GM23338 (cell line): ENCODE measurements at regions not wholly inside any gene's neighbourhood (a gene's known extent, or its start where the extent isn't known, plus 50 kb on each side); places are given as distances from the start of the nearest gene placed in this dataset.

Experiments used
- CREB1 ChIP-seq: fragments of 250-450 bp; sonication (Bioruptor Pico); IDR thresholded peaks from 2 replicates; pipeline ENCODE4 v1.5.0; 2020; ENCODE audit warnings: low read depth, mild to moderate bottlenecking, moderate library complexity
- EZH2 ChIP-seq: fragments of 200-600 bp; sonication (generic); IDR thresholded peaks from one replicate; pipeline ENCODE4 v1.8.0; 2017; ENCODE audit warnings: antibody characterized with exemption, mild to moderate bottlenecking, low read depth; ENCODE audit not compliant: unreplicated experiment
- EZH2phosphoT487 ChIP-seq: fragments of 200-600 bp; sonication (generic); IDR thresholded peaks from one replicate; pipeline ENCODE4 v1.8.1; 2018; ENCODE audit warnings: antibody characterized with exemption; ENCODE audit not compliant: unreplicated experiment
- POLR2AphosphoS5 ChIP-seq: IDR thresholded peaks from 2 replicates; pipeline ENCODE4 v1.6.1; 2016; ENCODE audit warnings: antibody characterized with exemption, low read depth
- STAT1 ChIP-seq: IDR thresholded peaks from one replicate; pipeline ENCODE4 v1.6.1; 2016; ENCODE audit warnings: antibody characterized with exemption; ENCODE audit not compliant: unreplicated experiment
- TF ChIP-seq, protein P1 (sequence below), 2 experiments: fragments of 200-600 bp in 1 of 2; sonication (generic) in 1 of 2; conservative IDR thresholded peaks; 2 replicates each; pipeline versions ENCODE4 v1.5.1 to v1.6.1; 2016 to 2017; ENCODE audit warnings: antibody characterized with exemption in 2 of 2, low read depth in 2 of 2, mild to moderate bottlenecking in 2 of 2, moderate library complexity in 1 of 2
- TF ChIP-seq, protein P2 (sequence below): IDR thresholded peaks from one replicate; pipeline ENCODE4 v1.6.1; 2018; ENCODE audit warnings: antibody characterized with exemption; ENCODE audit not compliant: unreplicated experiment
- TF ChIP-seq, protein P3 (sequence below): fragments of 250-450 bp; sonication (Bioruptor Pico); IDR thresholded peaks from 2 replicates; pipeline ENCODE4 v1.5.0; 2020; ENCODE audit warnings: mild to moderate bottlenecking, moderate library complexity

DNA sequence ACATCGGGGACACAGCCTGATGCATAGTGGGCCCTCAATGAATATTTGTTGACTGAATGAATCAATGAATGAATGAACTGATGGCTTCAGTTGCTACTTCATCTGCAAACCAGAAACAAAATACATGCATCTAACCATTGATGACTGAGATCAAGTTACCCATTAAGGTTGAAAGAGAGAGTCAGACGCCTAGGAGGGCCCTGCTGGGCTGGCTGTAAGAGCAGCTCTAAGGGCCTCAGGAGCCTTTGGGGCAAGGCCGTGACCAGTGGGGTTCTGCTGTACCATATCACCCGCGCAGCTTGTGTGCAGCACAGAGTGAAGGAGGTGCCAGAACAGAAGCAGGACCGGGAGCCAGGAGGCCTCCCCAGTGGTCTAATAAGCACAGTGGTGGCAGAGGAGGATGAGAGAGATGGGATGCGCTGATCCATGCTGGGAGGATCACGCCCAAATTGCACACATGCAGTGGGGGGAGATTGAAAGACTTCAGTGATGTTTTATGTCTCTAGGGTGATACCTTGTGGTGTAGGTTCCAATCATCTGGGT is 96.1 kb upstream of the KCNG1 start:
- TF ChIP-seq, protein P1, sequence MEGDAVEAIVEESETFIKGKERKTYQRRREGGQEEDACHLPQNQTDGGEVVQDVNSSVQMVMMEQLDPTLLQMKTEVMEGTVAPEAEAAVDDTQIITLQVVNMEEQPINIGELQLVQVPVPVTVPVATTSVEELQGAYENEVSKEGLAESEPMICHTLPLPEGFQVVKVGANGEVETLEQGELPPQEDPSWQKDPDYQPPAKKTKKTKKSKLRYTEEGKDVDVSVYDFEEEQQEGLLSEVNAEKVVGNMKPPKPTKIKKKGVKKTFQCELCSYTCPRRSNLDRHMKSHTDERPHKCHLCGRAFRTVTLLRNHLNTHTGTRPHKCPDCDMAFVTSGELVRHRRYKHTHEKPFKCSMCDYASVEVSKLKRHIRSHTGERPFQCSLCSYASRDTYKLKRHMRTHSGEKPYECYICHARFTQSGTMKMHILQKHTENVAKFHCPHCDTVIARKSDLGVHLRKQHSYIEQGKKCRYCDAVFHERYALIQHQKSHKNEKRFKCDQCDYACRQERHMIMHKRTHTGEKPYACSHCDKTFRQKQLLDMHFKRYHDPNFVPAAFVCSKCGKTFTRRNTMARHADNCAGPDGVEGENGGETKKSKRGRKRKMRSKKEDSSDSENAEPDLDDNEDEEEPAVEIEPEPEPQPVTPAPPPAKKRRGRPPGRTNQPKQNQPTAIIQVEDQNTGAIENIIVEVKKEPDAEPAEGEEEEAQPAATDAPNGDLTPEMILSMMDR (conservative IDR thresholded peaks at IDR 0.05; ENCODE audit: low read depth in 2 of 2), result no peak
- TF ChIP-seq, protein P2, sequence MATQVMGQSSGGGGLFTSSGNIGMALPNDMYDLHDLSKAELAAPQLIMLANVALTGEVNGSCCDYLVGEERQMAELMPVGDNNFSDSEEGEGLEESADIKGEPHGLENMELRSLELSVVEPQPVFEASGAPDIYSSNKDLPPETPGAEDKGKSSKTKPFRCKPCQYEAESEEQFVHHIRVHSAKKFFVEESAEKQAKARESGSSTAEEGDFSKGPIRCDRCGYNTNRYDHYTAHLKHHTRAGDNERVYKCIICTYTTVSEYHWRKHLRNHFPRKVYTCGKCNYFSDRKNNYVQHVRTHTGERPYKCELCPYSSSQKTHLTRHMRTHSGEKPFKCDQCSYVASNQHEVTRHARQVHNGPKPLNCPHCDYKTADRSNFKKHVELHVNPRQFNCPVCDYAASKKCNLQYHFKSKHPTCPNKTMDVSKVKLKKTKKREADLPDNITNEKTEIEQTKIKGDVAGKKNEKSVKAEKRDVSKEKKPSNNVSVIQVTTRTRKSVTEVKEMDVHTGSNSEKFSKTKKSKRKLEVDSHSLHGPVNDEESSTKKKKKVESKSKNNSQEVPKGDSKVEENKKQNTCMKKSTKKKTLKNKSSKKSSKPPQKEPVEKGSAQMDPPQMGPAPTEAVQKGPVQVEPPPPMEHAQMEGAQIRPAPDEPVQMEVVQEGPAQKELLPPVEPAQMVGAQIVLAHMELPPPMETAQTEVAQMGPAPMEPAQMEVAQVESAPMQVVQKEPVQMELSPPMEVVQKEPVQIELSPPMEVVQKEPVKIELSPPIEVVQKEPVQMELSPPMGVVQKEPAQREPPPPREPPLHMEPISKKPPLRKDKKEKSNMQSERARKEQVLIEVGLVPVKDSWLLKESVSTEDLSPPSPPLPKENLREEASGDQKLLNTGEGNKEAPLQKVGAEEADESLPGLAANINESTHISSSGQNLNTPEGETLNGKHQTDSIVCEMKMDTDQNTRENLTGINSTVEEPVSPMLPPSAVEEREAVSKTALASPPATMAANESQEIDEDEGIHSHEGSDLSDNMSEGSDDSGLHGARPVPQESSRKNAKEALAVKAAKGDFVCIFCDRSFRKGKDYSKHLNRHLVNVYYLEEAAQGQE, result no peak
- TF ChIP-seq POLR2AphosphoS5 (no peak), EZH2 (no peak), EZH2phosphoT487 (no peak), CREB1 (CRISPR knock-in tag) (no peak), STAT1 (no peak)
- TF ChIP-seq, protein P3, sequence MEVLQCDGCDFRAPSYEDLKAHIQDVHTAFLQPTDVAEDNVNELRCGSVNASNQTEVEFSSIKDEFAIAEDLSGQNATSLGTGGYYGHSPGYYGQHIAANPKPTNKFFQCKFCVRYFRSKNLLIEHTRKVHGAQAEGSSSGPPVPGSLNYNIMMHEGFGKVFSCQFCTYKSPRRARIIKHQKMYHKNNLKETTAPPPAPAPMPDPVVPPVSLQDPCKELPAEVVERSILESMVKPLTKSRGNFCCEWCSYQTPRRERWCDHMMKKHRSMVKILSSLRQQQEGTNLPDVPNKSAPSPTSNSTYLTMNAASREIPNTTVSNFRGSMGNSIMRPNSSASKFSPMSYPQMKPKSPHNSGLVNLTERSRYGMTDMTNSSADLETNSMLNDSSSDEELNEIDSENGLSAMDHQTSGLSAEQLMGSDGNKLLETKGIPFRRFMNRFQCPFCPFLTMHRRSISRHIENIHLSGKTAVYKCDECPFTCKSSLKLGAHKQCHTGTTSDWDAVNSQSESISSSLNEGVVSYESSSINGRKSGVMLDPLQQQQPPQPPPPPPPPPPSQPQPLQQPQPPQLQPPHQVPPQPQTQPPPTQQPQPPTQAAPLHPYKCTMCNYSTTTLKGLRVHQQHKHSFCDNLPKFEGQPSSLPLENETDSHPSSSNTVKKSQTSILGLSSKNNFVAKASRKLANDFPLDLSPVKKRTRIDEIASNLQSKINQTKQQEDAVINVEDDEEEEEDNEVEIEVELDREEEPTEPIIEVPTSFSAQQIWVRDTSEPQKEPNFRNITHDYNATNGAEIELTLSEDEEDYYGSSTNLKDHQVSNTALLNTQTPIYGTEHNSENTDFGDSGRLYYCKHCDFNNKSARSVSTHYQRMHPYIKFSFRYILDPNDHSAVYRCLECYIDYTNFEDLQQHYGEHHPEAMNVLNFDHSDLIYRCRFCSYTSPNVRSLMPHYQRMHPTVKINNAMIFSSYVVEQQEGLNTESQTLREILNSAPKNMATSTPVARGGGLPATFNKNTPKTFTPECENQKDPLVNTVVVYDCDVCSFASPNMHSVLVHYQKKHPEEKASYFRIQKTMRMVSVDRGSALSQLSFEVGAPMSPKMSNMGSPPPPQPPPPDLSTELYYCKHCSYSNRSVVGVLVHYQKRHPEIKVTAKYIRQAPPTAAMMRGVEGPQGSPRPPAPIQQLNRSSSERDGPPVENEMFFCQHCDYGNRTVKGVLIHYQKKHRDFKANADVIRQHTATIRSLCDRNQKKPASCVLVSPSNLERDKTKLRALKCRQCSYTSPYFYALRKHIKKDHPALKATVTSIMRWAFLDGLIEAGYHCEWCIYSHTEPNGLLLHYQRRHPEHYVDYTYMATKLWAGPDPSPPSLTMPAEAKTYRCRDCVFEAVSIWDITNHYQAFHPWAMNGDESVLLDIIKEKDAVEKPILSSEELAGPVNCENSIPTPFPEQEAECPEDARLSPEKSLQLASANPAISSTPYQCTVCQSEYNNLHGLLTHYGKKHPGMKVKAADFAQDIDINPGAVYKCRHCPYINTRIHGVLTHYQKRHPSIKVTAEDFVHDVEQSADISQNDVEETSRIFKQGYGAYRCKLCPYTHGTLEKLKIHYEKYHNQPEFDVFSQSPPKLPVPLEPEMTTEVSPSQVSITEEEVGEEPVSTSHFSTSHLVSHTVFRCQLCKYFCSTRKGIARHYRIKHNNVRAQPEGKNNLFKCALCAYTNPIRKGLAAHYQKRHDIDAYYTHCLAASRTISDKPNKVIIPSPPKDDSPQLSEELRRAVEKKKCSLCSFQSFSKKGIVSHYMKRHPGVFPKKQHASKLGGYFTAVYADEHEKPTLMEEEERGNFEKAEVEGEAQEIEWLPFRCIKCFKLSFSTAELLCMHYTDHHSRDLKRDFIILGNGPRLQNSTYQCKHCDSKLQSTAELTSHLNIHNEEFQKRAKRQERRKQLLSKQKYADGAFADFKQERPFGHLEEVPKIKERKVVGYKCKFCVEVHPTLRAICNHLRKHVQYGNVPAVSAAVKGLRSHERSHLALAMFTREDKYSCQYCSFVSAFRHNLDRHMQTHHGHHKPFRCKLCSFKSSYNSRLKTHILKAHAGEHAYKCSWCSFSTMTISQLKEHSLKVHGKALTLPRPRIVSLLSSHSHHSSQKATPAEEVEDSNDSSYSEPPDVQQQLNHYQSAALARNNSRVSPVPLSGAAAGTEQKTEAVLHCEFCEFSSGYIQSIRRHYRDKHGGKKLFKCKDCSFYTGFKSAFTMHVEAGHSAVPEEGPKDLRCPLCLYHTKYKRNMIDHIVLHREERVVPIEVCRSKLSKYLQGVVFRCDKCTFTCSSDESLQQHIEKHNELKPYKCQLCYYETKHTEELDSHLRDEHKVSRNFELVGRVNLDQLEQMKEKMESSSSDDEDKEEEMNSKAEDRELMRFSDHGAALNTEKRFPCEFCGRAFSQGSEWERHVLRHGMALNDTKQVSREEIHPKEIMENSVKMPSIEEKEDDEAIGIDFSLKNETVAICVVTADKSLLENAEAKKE (CRISPR knock-in tag), result no peak
